ENCODE measurements at regions not wholly inside any gene's neighbourhood (a gene's known extent, or its start where the extent isn't known, plus 50 kb on each side); places are given as distances from the start of the nearest gene placed in this dataset.
"Not testable (repeated sequence)": the region's sequence is repeated elsewhere in the genome, so short reads cannot be mapped to it uniquely, and the experiment has no call there.

- DNase-seq, result no peak
These were observed 234.5 kb downstream of the PCSK1 start for GRCh38 chr5:96198356-96199058.

GRCh38 chr5:96197767-96198166 is 235.3 kb downstream of the PCSK1 start:
- not testable (repeated sequence) for DNase-seq

GRCh38 chr5:96197347-96197746 is 235.7 kb upstream of the ELL2 start:
- DNase-seq, result no peak

GRCh38 chr5:96196890-96197289 is 235.2 kb upstream of the ELL2 start:
- DNase-seq, result no peak

GRCh38 chr5:96196407-96196806 is 234.8 kb upstream of the ELL2 start:
- no peak for DNase-seq

- no peak for DNase-seq
These were observed 233.5 kb upstream of the ELL2 start for GRCh38 chr5:96195123-96195522.

- no peak for DNase-seq
These were observed 232.9 kb upstream of the ELL2 start for GRCh38 chr5:96194593-96194992.

GRCh38 chr5:96193946-96194345 is 232.3 kb upstream of the ELL2 start:
- no peak for DNase-seq

- no peak for DNase-seq
These were observed 228.3 kb upstream of the ELL2 start for GRCh38 chr5:96189987-96190386.

- DNase-seq, result no peak
These were observed 227.6 kb upstream of the ELL2 start for GRCh38 chr5:96189028-96189826.

- DNase-seq, result no peak
These were observed 225.8 kb upstream of the ELL2 start for GRCh38 chr5:96187309-96188027.

- not testable (repeated sequence) for DNase-seq
These were observed 222.9 kb upstream of the ELL2 start for GRCh38 chr5:96184510-96184909.

- DNase-seq, result no peak
These were observed 219.2 kb upstream of the ELL2 start for GRCh38 chr5:96180684-96181435.

GRCh38 chr5:96177303-96177869 is 215.7 kb upstream of the ELL2 start:
- peak; percentile 4 for DNase-seq

- no peak for DNase-seq
These were observed 214.4 kb upstream of the ELL2 start for GRCh38 chr5:96176022-96176421.

GRCh38 chr5:96175090-96175489 is 213.4 kb upstream of the ELL2 start:
- no peak for DNase-seq

GRCh38 chr5:96173366-96173765 is 211.7 kb upstream of the ELL2 start:
- DNase-seq, result no peak

- no peak for DNase-seq
These were observed 210.8 kb upstream of the ELL2 start for GRCh38 chr5:96172436-96172835.

- DNase-seq, result not testable (repeated sequence)
These were observed 210.3 kb upstream of the ELL2 start for GRCh38 chr5:96171973-96172372.

GRCh38 chr5:96170481-96171125 is 209.0 kb upstream of the ELL2 start:
- not testable (repeated sequence) for DNase-seq

GRCh38 chr5:96168833-96169232 is 207.2 kb upstream of the ELL2 start:
- not testable (repeated sequence) for DNase-seq

- no peak for DNase-seq
These were observed 197.4 kb upstream of the ELL2 start for GRCh38 chr5:96159043-96159442.
